NCI-H2171 (cell line): ENCODE measurements at regions not wholly inside any gene's neighbourhood (a gene's known extent, or its start where the extent isn't known, plus 50 kb on each side); places are given as distances from the start of the nearest gene placed in this dataset.

Experiments
- DNase-seq: peaks from one replicate; lab custom pipeline; 2025; lab: John Stamatoyannopoulos, UW

GRCh38 chr5:98065261-98065909, 708.1 kb upstream of the RGMB start:
- no peak for DNase-seq

DNA sequence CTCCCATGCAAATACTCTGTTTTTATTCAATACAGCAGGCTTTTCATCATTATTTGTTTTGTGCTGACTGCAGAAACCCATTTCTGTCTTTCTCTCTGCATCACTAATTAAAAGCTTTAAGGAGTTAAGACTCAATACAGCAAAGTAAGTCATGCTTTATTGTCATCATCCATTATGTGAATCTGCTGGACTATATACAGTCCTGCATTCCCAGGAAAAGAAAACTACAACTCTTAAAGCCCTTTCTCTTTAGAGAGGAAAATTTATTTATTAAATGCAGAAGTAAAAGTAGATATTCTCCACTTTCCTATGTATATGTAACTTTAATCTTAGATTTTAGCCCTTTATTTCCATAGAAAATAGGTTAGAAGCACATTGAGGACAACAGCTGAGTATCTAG, 706.6 kb upstream of the RGMB start:
- no peak for DNase-seq

DNA sequence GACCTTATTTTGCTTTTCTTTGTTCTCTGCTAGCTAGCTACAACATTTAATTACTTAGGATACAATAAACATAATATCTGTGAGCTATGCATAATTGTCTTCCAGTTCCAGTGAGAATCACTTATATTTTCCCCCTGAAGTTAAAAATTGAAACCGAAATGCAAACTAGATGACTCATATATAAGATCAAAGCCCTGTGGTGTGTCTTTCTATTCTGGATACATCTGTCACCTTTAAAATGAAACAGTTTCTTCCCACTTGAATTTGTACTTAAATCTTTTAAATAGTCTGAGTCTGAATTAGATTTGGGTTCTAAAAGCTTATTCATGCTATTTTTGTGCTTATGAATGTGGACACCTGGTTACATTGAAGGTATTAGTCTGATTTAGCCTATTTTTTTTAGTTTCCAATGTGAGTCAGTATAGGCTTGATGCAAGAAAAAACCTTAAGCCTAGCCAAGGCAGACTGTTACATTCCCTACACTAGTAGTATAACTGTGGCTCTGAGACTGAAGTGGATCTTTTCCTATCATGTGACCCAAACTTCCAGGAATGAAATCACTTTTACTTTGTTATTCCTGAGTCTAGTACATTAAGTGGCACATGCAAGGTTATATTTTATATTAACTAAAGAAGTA, 703.5 kb upstream of the RGMB start:
- no peak for DNase-seq

GRCh38 chr5:98072921-98073320, 700.5 kb upstream of the RGMB start:
- DNase-seq = no peak

- no peak for DNase-seq
Measured at GRCh38 chr5:98076501-98076900, 697.0 kb upstream of the RGMB start.

DNA sequence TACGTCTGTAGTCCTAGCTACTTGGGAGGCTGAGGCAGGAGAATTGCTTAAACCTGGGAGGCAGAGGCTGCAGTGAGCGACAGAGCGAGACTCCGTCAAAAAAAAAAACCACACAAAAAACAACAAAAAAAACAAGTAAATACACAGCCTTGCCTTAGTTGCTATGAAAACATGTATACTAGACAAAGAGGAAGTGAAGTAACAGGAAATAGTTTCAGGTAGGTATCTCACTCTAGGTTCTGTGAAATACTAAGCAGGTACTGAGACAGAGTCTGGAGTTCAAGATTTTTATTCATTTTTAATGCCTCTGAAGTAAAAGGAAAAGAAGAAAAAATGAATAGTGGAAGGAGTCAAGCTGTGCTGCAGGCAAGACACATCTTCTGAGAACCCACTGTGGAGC, 687.9 kb upstream of the RGMB start:
- no peak for DNase-seq

DNA sequence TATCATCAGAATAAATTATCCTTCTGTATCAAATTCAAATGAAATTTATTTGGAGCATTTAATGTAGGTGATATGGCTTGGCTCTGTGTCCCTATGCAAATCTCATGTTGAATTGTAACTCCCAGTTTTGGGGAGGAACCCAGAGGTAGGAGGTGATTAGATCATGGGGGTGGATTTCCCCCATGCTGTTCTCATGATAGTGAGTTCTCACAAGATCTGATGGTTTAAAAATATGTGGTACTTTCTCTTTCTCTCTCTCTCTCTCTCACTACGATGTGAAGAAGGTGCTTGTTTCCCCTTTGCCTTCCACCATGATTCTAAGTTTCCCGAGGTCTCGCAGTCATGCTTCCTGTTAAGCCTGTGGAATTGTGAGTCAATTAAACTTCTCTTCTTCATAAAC, 678.4 kb upstream of the RGMB start:
- DNase-seq = no peak

GRCh38 chr5:98096155-98096554, 677.3 kb upstream of the RGMB start:
- DNase-seq = no peak

- no peak for DNase-seq
Measured at GRCh38 chr5:98099448-98100105, 673.9 kb upstream of the RGMB start.

DNA sequence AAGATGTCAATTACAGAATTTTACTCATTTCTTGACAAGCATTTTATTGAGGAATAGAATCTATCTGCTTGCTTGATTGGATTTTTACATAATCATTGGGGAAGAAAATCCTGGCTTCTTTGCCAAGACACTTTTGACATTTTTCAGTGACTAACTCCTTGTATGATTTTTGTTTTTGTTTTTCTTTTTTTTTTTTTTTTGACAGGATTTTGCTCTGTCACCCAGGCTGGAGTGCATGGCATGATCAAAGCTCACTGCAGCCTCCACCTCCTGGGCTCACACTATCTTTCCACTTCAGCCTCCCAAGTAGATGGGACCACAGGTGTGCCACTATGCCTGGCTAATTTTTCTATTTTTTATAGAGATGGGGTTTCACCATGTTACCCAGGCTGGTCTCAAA, 672.3 kb upstream of the RGMB start:
- DNase-seq = no peak

GRCh38 chr5:98102936-98103335, 670.5 kb upstream of the RGMB start:
- DNase-seq = no peak

- no peak for DNase-seq
Measured at GRCh38 chr5:98103807-98104206, 669.7 kb upstream of the RGMB start.

GRCh38 chr5:98104454-98105188, 668.8 kb upstream of the RGMB start:
- no peak for DNase-seq

DNA sequence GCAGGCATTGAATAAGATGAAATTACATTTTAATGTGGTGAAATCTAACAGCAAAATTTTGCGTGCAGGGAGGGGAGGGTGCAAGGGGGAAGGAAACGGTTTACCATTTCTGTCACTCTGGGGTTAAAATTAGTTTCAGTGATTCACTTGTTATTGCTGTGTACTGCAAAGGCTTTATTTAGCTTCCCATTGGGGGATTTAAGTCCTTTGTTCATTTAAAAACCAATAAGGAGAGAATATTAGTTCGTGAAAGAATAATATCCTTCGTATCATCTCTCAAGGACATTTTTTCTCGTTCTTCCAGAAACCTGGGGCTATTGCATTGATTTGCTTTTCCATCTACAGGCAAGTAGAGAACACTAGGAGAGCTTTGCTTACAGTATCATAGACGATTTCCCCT, 667.8 kb upstream of the RGMB start:
- DNase-seq = no peak

DNA sequence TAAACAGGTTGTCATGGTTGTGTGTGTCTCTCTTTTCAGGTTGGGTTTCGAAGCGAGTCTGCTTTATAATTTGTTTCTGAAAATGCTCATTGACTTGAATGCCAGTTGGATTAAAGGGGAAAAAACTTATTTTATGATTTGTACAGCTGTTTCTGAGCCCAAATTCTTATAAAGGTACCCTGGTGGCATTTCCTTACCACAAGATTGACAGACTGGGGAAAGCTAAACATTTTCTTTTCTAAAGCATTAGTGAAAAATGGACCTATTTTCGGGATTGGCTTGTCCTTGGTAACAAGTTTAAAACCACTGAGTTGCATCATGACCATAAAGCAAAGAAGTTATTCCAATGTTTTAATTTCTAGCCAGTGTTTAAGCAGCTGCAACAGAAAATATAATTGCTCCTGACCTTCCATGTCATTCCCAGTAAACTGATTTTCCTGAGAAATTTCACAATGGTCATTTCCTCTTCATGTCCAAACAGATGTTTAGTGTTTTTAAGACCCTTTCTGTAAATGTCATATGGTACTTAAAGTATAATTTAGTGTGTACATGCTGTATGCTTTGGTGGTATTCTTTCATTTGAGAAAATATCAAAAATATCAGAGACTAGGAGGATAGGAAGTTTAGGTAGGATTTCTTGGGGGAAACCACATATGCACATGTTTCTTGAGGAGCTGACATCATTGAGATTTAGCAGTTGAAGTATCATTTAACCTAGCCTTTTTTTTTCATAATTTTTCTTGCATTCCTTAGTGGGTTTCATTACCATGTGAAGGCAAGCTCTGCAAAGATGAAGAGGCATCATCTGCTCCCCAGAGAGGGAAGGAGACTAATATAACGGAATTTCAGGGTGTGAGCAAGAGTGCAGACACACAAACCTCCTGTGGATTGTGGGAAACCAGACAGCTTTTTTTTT, 667.1 kb upstream of the RGMB start:
- no peak for DNase-seq

- DNase-seq = no peak
Measured at GRCh38 chr5:98108497-98108896, 665.0 kb upstream of the RGMB start.

- DNase-seq = no peak
Measured at GRCh38 chr5:98109561-98110006, 663.9 kb upstream of the RGMB start.

DNA sequence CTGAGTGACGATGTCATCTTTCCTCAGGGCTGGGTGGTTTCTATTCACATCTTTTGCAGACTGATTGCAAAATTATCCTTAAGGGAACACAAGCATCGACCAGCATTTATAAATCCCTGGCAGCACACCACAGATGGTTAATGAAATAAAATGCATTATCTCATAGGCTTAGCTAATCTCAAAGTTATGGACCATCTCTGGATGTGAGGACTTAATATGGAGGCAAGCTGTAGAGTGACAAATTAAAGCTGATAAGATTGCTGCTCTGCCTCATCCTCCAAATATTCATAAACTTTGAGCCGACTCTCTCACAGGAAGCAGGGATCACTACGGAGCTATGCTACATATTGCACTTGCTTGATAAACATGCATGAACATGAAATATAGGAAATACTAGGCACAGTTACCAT, 663.2 kb upstream of the RGMB start:
- DNase-seq = no peak

GRCh38 chr5:98110791-98111190, 662.7 kb upstream of the RGMB start:
- no peak for DNase-seq

DNA sequence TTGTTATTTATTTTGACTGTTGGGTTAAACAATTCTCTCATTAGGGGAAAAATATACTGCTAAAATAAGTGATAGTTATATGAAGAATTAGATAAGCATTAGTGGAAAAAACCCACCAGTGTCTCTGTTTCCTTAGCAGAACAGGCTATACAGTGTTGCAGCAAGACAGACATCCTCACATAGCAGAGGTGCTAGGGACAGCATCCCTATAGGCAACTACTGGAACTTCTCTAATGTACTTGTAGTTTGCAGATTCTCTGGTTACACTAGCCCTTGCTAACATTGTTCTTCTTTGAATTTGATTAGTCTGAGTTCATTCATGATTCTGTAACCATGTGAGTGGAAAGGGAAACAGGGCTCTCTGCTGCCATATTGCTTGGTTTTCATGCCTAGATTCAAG, 661.8 kb upstream of the RGMB start:
- DNase-seq = no peak

GRCh38 chr5:98121036-98121936, 652.2 kb upstream of the RGMB start:
- no peak for DNase-seq
